K562 (cell line): ENCODE measurements at regions not wholly inside any gene's neighbourhood (a gene's known extent, or its start where the extent isn't known, plus 50 kb on each side); places are given as distances from the start of the nearest gene placed in this dataset.
A peak's percentile ranks its signal among the peaks of the same experiment; 100 is the strongest.

ENCODE experiments used
- ATAC-seq: fragments of 200-7000 bp; cut with Tn5 transposase; 3 replicates; pipeline ENCODE4 v1.9.1; 2020; ENCODE audit warnings: moderate library complexity
- BruUV-seq: library from RNA; stranded (reverse); fragments of 400-500 nt; replicated peaks from 2 replicates; lab custom pipeline; 2021; lab: Mats Ljungman, UMichigan
- CTCF ChIA-PET: fragments of 300-600 bp; formaldehyde crosslinking; extraction: SDS; loops from one replicate; lab custom pipeline; 2021; ENCODE audit warnings: low intra/inter-chr PET ratio; lab: Yijun Ruan, JAX
- POLR2A ChIA-PET: fragments of 300-600, 350-650 bp; sonication (Branson Sonifier 250); formaldehyde crosslinking; extraction: SDS; loops from one replicate; lab custom pipeline; 2021; ENCODE audit warnings: antibody characterized with exemption, inconsistent platforms; lab: Yijun Ruan, JAX
- DNase-seq, 4 experiments: peaks; one replicate each; pipeline versions ENCODE4 v3.0.0 to v3.0.0-alpha.2; 2011 to 2018; ENCODE audit warnings: low spot score in 3 of 4, mixed read lengths in 3 of 4; ENCODE audit errors: extremely low read depth in 1 of 4
- FAIRE-seq: peaks from 2 replicates; lab custom pipeline; 2011; peaks lifted over from hg19 to GRCh38; lab: Jason Lieb, UNC
- H2AFZ ChIP-seq: 2 replicates; pipeline ENCODE4 v1.6.0; 2011; ENCODE audit warnings: low read depth, low read length, control low read depth, inconsistent platforms
- H3K27ac ChIP-seq: fragments of 200-600 bp; 3 replicates; pipeline ENCODE4 v1.8.0; 2011; ENCODE audit warnings: low read depth, mild to moderate bottlenecking, control low read depth, inconsistent platforms, low read length, moderate library complexity, mixed read lengths; ENCODE audit errors: extremely low read depth
- H3K27me3 ChIP-seq, 2 experiments: fragments of 300-600 bp in 1 of 2; 2 replicates in 1 of 2; 3 replicates in 1 of 2; pipeline versions ENCODE4 v1.6.0 to v1.8.0; 2011; ENCODE audit warnings: inconsistent platforms in 2 of 2, low read length in 2 of 2, mild to moderate bottlenecking in 1 of 2, mixed read lengths in 1 of 2, moderate library complexity in 1 of 2; ENCODE audit not compliant: control insufficient read depth in 2 of 2, insufficient read depth in 2 of 2
- H3K36me3 ChIP-seq: fragments of 300-600 bp; 3 replicates; pipeline ENCODE4 v1.8.0; 2011; ENCODE audit warnings: mild to moderate bottlenecking, low read length, inconsistent platforms; ENCODE audit not compliant: control insufficient read depth, insufficient read depth
- H3K4me1 ChIP-seq, 2 experiments: fragments of 200-600 bp in 1 of 2; replicated peaks in 1 of 2; 2 replicates in 1 of 2; 3 replicates in 1 of 2; pipeline versions ENCODE4 v1.5.1 to v1.8.0; 2011; ENCODE audit warnings: inconsistent platforms in 2 of 2, low read length in 2 of 2, mild to moderate bottlenecking in 1 of 2, mixed read lengths in 1 of 2, moderate library complexity in 1 of 2; ENCODE audit not compliant: control insufficient read depth in 2 of 2, insufficient read depth in 2 of 2
- H3K4me2 ChIP-seq: 2 replicates; pipeline ENCODE4 v1.6.1; 2011; ENCODE audit warnings: low read length, control low read depth, inconsistent platforms, mixed read lengths; ENCODE audit not compliant: insufficient read depth
- H3K4me3 ChIP-seq: fragments of 200-600 bp; sonication (generic), shearing (Covaris generic); 2 replicates; pipeline ENCODE4 v1.5.1; 2016; ENCODE audit warnings: control low read depth, inconsistent platforms
- H3K79me2 ChIP-seq: fragments of 200-600 bp; 3 replicates; pipeline ENCODE4 v1.8.0; 2011; ENCODE audit warnings: low read length, inconsistent platforms; ENCODE audit not compliant: control insufficient read depth, insufficient read depth
- H3K9ac ChIP-seq, 2 experiments: 2 replicates each; pipeline versions ENCODE4 v1.6.0 to v1.6.1; 2011; ENCODE audit warnings: low read depth in 2 of 2, low read length in 2 of 2, control low read depth in 1 of 2, inconsistent platforms in 1 of 2, mild to moderate bottlenecking in 1 of 2, mixed read lengths in 1 of 2; ENCODE audit not compliant: insufficient read depth in 1 of 2
- H3K9me1 ChIP-seq: one replicate; pipeline ENCODE4 v1.6.0; 2011; ENCODE audit warnings: inconsistent platforms, mild to moderate bottlenecking, low read length, moderate library complexity; ENCODE audit not compliant: control insufficient read depth, insufficient read depth
- H3K9me3 ChIP-seq: replicated peaks from 2 replicates; pipeline ENCODE4 v1.5.1; 2011; ENCODE audit warnings: low read depth, low read length, inconsistent platforms; ENCODE audit not compliant: control insufficient read depth, insufficient read depth
- H4K20me1 ChIP-seq: replicated peaks from 2 replicates; pipeline ENCODE4 v1.6.1; 2011; ENCODE audit warnings: low read length, inconsistent platforms, mixed read lengths; ENCODE audit not compliant: control insufficient read depth, insufficient read depth
- CC2D1A ChIP-seq: fragments of 450-650 bp; IDR thresholded peaks from 2 replicates; pipeline ENCODE4 v1.6.1; 2017; ENCODE audit warnings: mild to moderate bottlenecking
- CXXC5 ChIP-seq: fragments of 250-450 bp; sonication (Bioruptor Pico); IDR thresholded peaks from 2 replicates; pipeline ENCODE4 v1.8.0; 2022; ENCODE audit warnings: inconsistent platforms, mild to moderate bottlenecking, moderate library complexity
- GABPA ChIP-seq: fragments of 200-800 bp; sonication (Bioruptor generic); conservative IDR thresholded peaks from 2 replicates; pipeline ENCODE4 v1.6.1; 2016; ENCODE audit warnings: low read depth, missing genetic modification characterization, missing compliant biosample characterization
- GABPB1 ChIP-seq: sonication (generic); formaldehyde crosslinking; IDR thresholded peaks from 2 replicates; pipeline ENCODE4 v1.8.0; 2022; ENCODE audit warnings: mild to moderate bottlenecking, missing genetic modification reagents
- HDAC1 ChIP-seq, 2 experiments: fragments of 450-650 bp; IDR thresholded peaks; 2 replicates each; pipeline ENCODE4 v1.6.1; 2016 to 2017; ENCODE audit warnings: inconsistent platforms in 1 of 2, mild to moderate bottlenecking in 1 of 2, moderate library complexity in 1 of 2
- ILK ChIP-seq: fragments of 450-650 bp; IDR thresholded peaks from 2 replicates; pipeline ENCODE4 v1.6.1; 2016; ENCODE audit warnings: missing genetic modification characterization, low read depth, mild to moderate bottlenecking, missing compliant biosample characterization, moderate library complexity, borderline replicate concordance
- KDM5B ChIP-seq: fragments of 200-600 bp; sonication (generic); IDR thresholded peaks from 2 replicates; pipeline ENCODE4 v1.6.1; 2012; ENCODE audit warnings: low read depth, mild to moderate bottlenecking, moderate library complexity, low read length, control low read depth, inconsistent platforms; ENCODE audit not compliant: insufficient replicate concordance
- MLX ChIP-seq, 2 experiments: fragments of 450-650 bp in 1 of 2; sonication (generic) in 1 of 2; formaldehyde crosslinking; conservative IDR thresholded peaks; 2 replicates each; pipeline versions ENCODE4 v1.4.0 to v1.8.1; 2020 to 2022; ENCODE audit warnings: mild to moderate bottlenecking in 1 of 2, missing genetic modification reagents in 1 of 2
- MNT ChIP-seq, 2 experiments: fragments of 450-650 bp; conservative IDR thresholded peaks; 2 replicates each; pipeline ENCODE4 v1.6.1; 2017; ENCODE audit warnings: mild to moderate bottlenecking in 2 of 2, moderate library complexity in 2 of 2
- NCOR1 ChIP-seq: fragments of 450-650 bp; IDR thresholded peaks from 2 replicates; pipeline ENCODE4 v1.6.1; 2016; ENCODE audit warnings: mild to moderate bottlenecking, moderate library complexity
- NEUROD1 ChIP-seq: fragments of 150-350 bp; IDR thresholded peaks from 2 replicates; pipeline ENCODE4 v1.6.1; 2014; ENCODE audit warnings: borderline replicate concordance, low read length, low read depth; ENCODE audit not compliant: partially characterized antibody
- POLR2A ChIP-seq: fragments of 450-650 bp; conservative IDR thresholded peaks from 2 replicates; pipeline ENCODE4 v1.6.1; 2016
- PTRF ChIP-seq: fragments of 450-650 bp; IDR thresholded peaks from 2 replicates; pipeline ENCODE4 v1.6.1; 2016; ENCODE audit warnings: mild to moderate bottlenecking, missing genetic modification characterization, missing compliant biosample characterization
- SIN3A ChIP-seq, 2 experiments: fragments of 150-350 bp in 1 of 2; IDR thresholded peaks; 2 replicates each; pipeline ENCODE4 v1.6.1; 2011 to 2016; ENCODE audit warnings: borderline replicate concordance in 2 of 2, low read depth in 2 of 2, low read length in 2 of 2, mild to moderate bottlenecking in 2 of 2, moderate library complexity in 2 of 2; ENCODE audit not compliant: control insufficient read depth in 1 of 2
- SMC3 ChIP-seq: conservative IDR thresholded peaks from 2 replicates; pipeline ENCODE4 v1.6.1; 2011; ENCODE audit warnings: low read depth, low read length, improper control_type of control experiment; ENCODE audit not compliant: insufficient read depth
- ZNF212 ChIP-seq: fragments of 450-650 bp; formaldehyde crosslinking; IDR thresholded peaks from 2 replicates; pipeline ENCODE4 v1.4.0; 2020; ENCODE audit warnings: mild to moderate bottlenecking
- ZNF282 ChIP-seq: sonication (generic); formaldehyde crosslinking; IDR thresholded peaks from 2 replicates; pipeline ENCODE4 v1.8.1; 2023; ENCODE audit warnings: missing genetic modification reagents
- ZNF384 ChIP-seq: IDR thresholded peaks from 2 replicates; pipeline ENCODE4 v1.6.1; 2012; ENCODE audit warnings: low read depth, low read length, improper control_type of control experiment
- ZNF717 ChIP-seq: fragments of 250-450 bp; sonication (Bioruptor Pico); IDR thresholded peaks from 2 replicates; pipeline ENCODE4 v1.5.0; 2021
- ZNF830 ChIP-seq: fragments of 250-450 bp; sonication (Bioruptor Pico); IDR thresholded peaks from 2 replicates; pipeline ENCODE4 v1.5.0; 2021; ENCODE audit warnings: mild to moderate bottlenecking
- WGBS: fragments of 100-300 bp; shearing (Covaris generic); methylation state at CpG from one replicate; pipeline ENCODE4 v1.1.6; 2016; ENCODE audit warnings: low coverage, mixed read lengths; ENCODE audit not compliant: insufficient coverage; ENCODE audit errors: missing lambda C conversion rate; 5-methylcytosine and 5-hydroxymethylcytosine counted together
- in situ Hi-C: fragments of 300-500 bp; cut with MboI; formaldehyde crosslinking; loops from 4 replicates; pipeline ENCODE4 v1.15.0; 2018; ENCODE audit warnings: inconsistent platforms, mixed read lengths
- intact Hi-C: fragments of 100-400 bp; cut with micrococcal nuclease; formaldehyde crosslinking; loops from 2 replicates; pipeline ENCODE4 v1.14.2; 2022

GRCh38 chrX:55160685-55161552 is 59.2 kb upstream of the PAGE5 start:
- POLR2A ChIA-PET, result interaction anchor here (0.5 to 1.0 kb wide), 2 partner anchors 113 to 155 kb away, joined by 3 read pairs; no protein-coding TSS in a partner anchor
- Histone ChIP-seq H3K4me2 (peak overlapping the region; percentile 84), H3K9me3 (peaks cover 2% of the 10 kb centered on the region; the same call in 1 of the 2 replicates), H3K27ac (peak overlapping the region; percentile 81), H3K9ac (peak overlapping the region; percentile 71 to 91), H3K79me2 (no peaks in the 10 kb centered on the region), H3K4me1 (peaks cover 0 to 9% of the 10 kb centered on the region in 2 experiments; a peak in 3 of 5 replicates), H3K36me3 (no peaks in the 10 kb centered on the region), H4K20me1 (no peaks in the 10 kb centered on the region), H3K4me3 (peak overlapping the region; percentile 53), H3K9me1 (no peaks in the 10 kb centered on the region), H3K27me3 (no peaks in the 10 kb centered on the region), H2AFZ (peak overlapping the region; percentile 99)
- under 1% methylated on average over 51 of the region's 63 CpGs for WGBS
- DNase-seq (peak; percentile 70 to 88 (median 76)), FAIRE-seq (peak; percentile 96), ATAC-seq (peak; percentile 100)
- intact Hi-C loops (loop anchor here (1.0 to 2.0 kb wide), 2 partner anchors 40 to 104 kb away; no protein-coding TSS in a partner anchor), in situ Hi-C loops (loop anchor here (5.0 kb wide), 1 partner anchor 269 kb away; no protein-coding TSS in a partner anchor)
- BruUV-seq, result no TSS peak
- CTCF ChIA-PET, result interaction anchor here (0.6 to 1.1 kb wide), 2 partner anchors 1531 to 1739 kb away, joined by 3 to 5 read pairs; no protein-coding TSS in a partner anchor
- peak; percentile 58 for TF ChIP-seq CXXC5 (CRISPR knock-in tag)
- TF ChIP-seq ZNF384, result peak; percentile 100
- TF ChIP-seq ZNF212 (CRISPR knock-in tag), result no peak
- peak; percentile 73 for TF ChIP-seq POLR2A
- peak; percentile 95 for TF ChIP-seq CC2D1A
- TF ChIP-seq ZNF717 (CRISPR knock-in tag), result no peak
- peak; percentile 64 for TF ChIP-seq SMC3
- no peak for TF ChIP-seq PTRF (tag)
- TF ChIP-seq GABPA, result peak; percentile 94
- peak in 1 of 2 experiments; percentile 45; a peak in 1 of 4 replicates for TF ChIP-seq SIN3A (IDR thresholded peaks at IDR 0.05; ENCODE audit: borderline replicate concordance in 2 of 2, control insufficient read depth in 1 of 2, low read depth in 2 of 2, low read length in 2 of 2)
- TF ChIP-seq ZNF830, result no peak
- TF ChIP-seq GABPB1 (CRISPR knock-in tag), result peak; percentile 87
- no peak for TF ChIP-seq ILK
- peak; percentile 15; the same call in 1 of the 2 replicates for TF ChIP-seq NCOR1
- TF ChIP-seq NEUROD1, result peak; percentile 87
- TF ChIP-seq KDM5B, result peak; percentile 72
- 0 out of 2 replicates have a peak, but pooled peaks have one; percentile 46 for TF ChIP-seq ZNF282 (CRISPR knock-in tag)
- no peak for TF ChIP-seq MLX (CRISPR knock-in tag; conservative IDR thresholded peaks at IDR 0.05)
- peak; percentile 61 to 76 for TF ChIP-seq MNT (conservative IDR thresholded peaks at IDR 0.05)
- 0 out of 4 replicates have a peak, but pooled peaks of 1 of the 2 experiments have one; percentile 13 for TF ChIP-seq HDAC1 (IDR thresholded peaks at IDR 0.05)
